ENCODE measurements at regions not wholly inside any gene's neighbourhood (a gene's known extent, or its start where the extent isn't known, plus 50 kb on each side); places are given as distances from the start of the nearest gene placed in this dataset.

GRCh38 chr13:22423261-22423660, 752.4 kb downstream of the FGF9 start:
- H2BK120ac ChIP-seq (ENCODE audit: low read depth, low read length, poor library complexity, severe bottlenecking) = no peak overlapping the region
- no peak overlapping the region for H3K23ac ChIP-seq (ENCODE audit: insufficient read length, low read depth, low read length)
- H2AFZ ChIP-seq (ENCODE audit: low read length) = no peak overlapping the region
- H3K23me2 ChIP-seq (ENCODE audit: insufficient read length, low read depth, low read length, poor library complexity, severe bottlenecking) = no peaks in the 10 kb centered on the region
- no peak overlapping the region for H2BK5ac ChIP-seq (ENCODE audit: insufficient read length, low read length)
- H3K4me1 ChIP-seq (ENCODE audit: insufficient read depth, low read length) = no peaks in the 10 kb centered on the region
- no peak overlapping the region for H3K4me2 ChIP-seq (ENCODE audit: insufficient read depth, insufficient read length, low read length)
- no peaks in the 10 kb centered on the region for H3K36me3 Mint-ChIP-seq (ENCODE audit: insufficient read depth in 1 of 3, low read depth in 3 of 3)
- H3K9me3 ChIP-seq (ENCODE audit: control insufficient read depth, low read depth, low read length) = no peaks in the 10 kb centered on the region
- no peak overlapping the region for H3K18ac ChIP-seq (ENCODE audit: insufficient read length, low read depth, low read length)
- no peak overlapping the region for H3K14ac ChIP-seq (ENCODE audit: insufficient read depth, low read length)
- no peak overlapping the region for H3K27ac Mint-ChIP-seq
- TF ChIP-seq CTCF (conservative IDR thresholded peaks at IDR 0.05) = no peak
- no peak overlapping the region for H3K4me3 Mint-ChIP-seq
- no peaks in the 10 kb centered on the region for H3K27me3 Mint-ChIP-seq (ENCODE audit: low read depth)
- no peaks in the 10 kb centered on the region for H3K79me1 ChIP-seq (ENCODE audit: insufficient read depth, low read depth, low read length, poor library complexity, severe bottlenecking)
- no peak overlapping the region for H3K9ac ChIP-seq (ENCODE audit: extremely low read depth, insufficient read length, low read length)
- no peak overlapping the region for H2BK12ac ChIP-seq (ENCODE audit: insufficient read length, low read depth, low read length)
- no peak overlapping the region for H4K5ac ChIP-seq (ENCODE audit: insufficient read length, low read depth, low read length)
- no peak overlapping the region for H4K91ac ChIP-seq (ENCODE audit: insufficient read length, low read depth, low read length)
- WGBS (ENCODE audit: extremely low coverage, insufficient read length, low lambda C conversion rate) = no CpG with 5 or more reads among the region's 1 CpG
- no peaks in the 10 kb centered on the region for H4K20me1 ChIP-seq (ENCODE audit: control insufficient read depth, insufficient read depth, insufficient read length)
- H3K4ac ChIP-seq (ENCODE audit: low read depth, low read length) = no peak overlapping the region
- no peak overlapping the region for H4K8ac ChIP-seq (replicated peaks; ENCODE audit: insufficient read length, low read depth, low read length)
- no peak overlapping the region for H2BK15ac ChIP-seq (ENCODE audit: low read depth, low read length)
- no peaks in the 10 kb centered on the region for H3K4me1 Mint-ChIP-seq
- no peak overlapping the region for H3K27ac ChIP-seq (ENCODE audit: insufficient read length, low read depth, low read length)
- no peak overlapping the region for H2BK20ac ChIP-seq (ENCODE audit: low read depth, low read length, poor library complexity, severe bottlenecking)
- H3K79me2 ChIP-seq (ENCODE audit: insufficient read depth, low read length) = no peaks in the 10 kb centered on the region
- H2AK5ac ChIP-seq (ENCODE audit: insufficient read length, low read length) = no peak overlapping the region
- DNase-seq = no peak
- H3K9me3 Mint-ChIP-seq = no peaks in the 10 kb centered on the region
- H3T11ph ChIP-seq (ENCODE audit: low read length) = no peak overlapping the region
- no peaks in the 10 kb centered on the region for H3K27me3 ChIP-seq (ENCODE audit: insufficient read depth, low read length)
- H3K56ac ChIP-seq (ENCODE audit: insufficient read length, low read depth, low read length) = no peak overlapping the region
